WTC11 (cell line): ENCODE measurements at regions not wholly inside any gene's neighbourhood (a gene's known extent, or its start where the extent isn't known, plus 50 kb on each side); places are given as distances from the start of the nearest gene placed in this dataset.
"Not testable (repeated sequence)": the region's sequence is repeated elsewhere in the genome, so short reads cannot be mapped to it uniquely, and the experiment has no call there.

Source experiments
- ATAC-seq: fragments of 200-7000 bp; cut with Tn5 transposase; 2 replicates; pipeline ENCODE4 v1.10.0; 2021; ENCODE audit warnings: mild to moderate bottlenecking, moderate library complexity
- CTCF ChIA-PET: fragments of 300-600 bp; sonication (Branson Sonifier 250); formaldehyde crosslinking; loops from one replicate; lab custom pipeline; 2021; ENCODE audit warnings: antibody characterized with exemption; lab: Charles Lee
- POLR2A ChIA-PET: fragments of 350-600 bp; sonication (Branson Sonifier 250); formaldehyde crosslinking; loops from one replicate; lab custom pipeline; 2021; ENCODE audit warnings: antibody characterized with exemption; lab: Charles Lee
- DNase-seq: peaks from one replicate; pipeline ENCODE4 v3.0.0; 2021; ENCODE audit warnings: low spot score
- H3K27ac Mint-ChIP-seq: 2 replicates; pipeline ENCODE4 v1.8.0; 2021; ENCODE audit warnings: mixed read lengths
- H3K27me3 Mint-ChIP-seq: 2 replicates; pipeline ENCODE4 v1.8.0; 2021; ENCODE audit warnings: low read depth, mild to moderate bottlenecking, moderate library complexity, mixed read lengths
- H3K36me3 Mint-ChIP-seq: 2 replicates; pipeline ENCODE4 v1.8.0; 2021; ENCODE audit warnings: mixed read lengths
- H3K4me1 Mint-ChIP-seq: 2 replicates; pipeline ENCODE4 v1.8.0; 2022; ENCODE audit warnings: mixed read lengths
- H3K4me3 Mint-ChIP-seq: 2 replicates; pipeline ENCODE4 v1.8.0; 2021; ENCODE audit warnings: mild to moderate bottlenecking, moderate library complexity, mixed read lengths
- H3K9me3 Mint-ChIP-seq: 2 replicates; pipeline ENCODE4 v1.8.0; 2021; ENCODE audit warnings: mixed read lengths
- CBFB ChIP-seq: sonication (generic); formaldehyde crosslinking; IDR thresholded peaks from 2 replicates; pipeline ENCODE4 v1.8.1; 2022; ENCODE audit warnings: mild to moderate bottlenecking, low read depth, missing genetic modification reagents
- CREB1 ChIP-seq: sonication (generic); formaldehyde crosslinking; IDR thresholded peaks from 2 replicates; pipeline ENCODE4 v1.8.0; 2023; ENCODE audit warnings: mild to moderate bottlenecking, missing genetic modification reagents
- ELF4 ChIP-seq: sonication (generic); formaldehyde crosslinking; IDR thresholded peaks from 2 replicates; pipeline ENCODE4 v1.8.1; 2022; ENCODE audit warnings: low read depth, mild to moderate bottlenecking, moderate library complexity, missing genetic modification reagents
- HMGA2 ChIP-seq: fragments of 250-450 bp; sonication (Bioruptor Pico); IDR thresholded peaks from 2 replicates; pipeline ENCODE4 v1.4.0; 2021; ENCODE audit warnings: mild to moderate bottlenecking, moderate library complexity
- MXD4 ChIP-seq: fragments of 250-450 bp; sonication (Bioruptor Pico); IDR thresholded peaks from 2 replicates; pipeline ENCODE4 v1.8.0; 2021; ENCODE audit warnings: mild to moderate bottlenecking, moderate library complexity, borderline replicate concordance
- MYBL2 ChIP-seq: sonication (generic); formaldehyde crosslinking; IDR thresholded peaks from 2 replicates; pipeline ENCODE4 v1.8.1; 2023; ENCODE audit warnings: mild to moderate bottlenecking, moderate library complexity, missing genetic modification reagents
- NFE2L1 ChIP-seq: sonication (generic); formaldehyde crosslinking; IDR thresholded peaks from 2 replicates; pipeline ENCODE4 v1.8.1; 2023; ENCODE audit warnings: missing genetic modification reagents
- NR1H2 ChIP-seq: sonication (generic); formaldehyde crosslinking; IDR thresholded peaks from 2 replicates; pipeline ENCODE4 v1.9.0; 2021; ENCODE audit warnings: mild to moderate bottlenecking, moderate library complexity, missing genetic modification reagents
- PRRX2 ChIP-seq: fragments of 250-450 bp; sonication (Bioruptor Pico); IDR thresholded peaks from 2 replicates; pipeline ENCODE4 v1.8.0; 2021; ENCODE audit warnings: mild to moderate bottlenecking
- ZBTB21 ChIP-seq: sonication (generic); formaldehyde crosslinking; IDR thresholded peaks from 2 replicates; pipeline ENCODE4 v1.8.1; 2023; ENCODE audit warnings: mild to moderate bottlenecking, missing genetic modification reagents, borderline replicate concordance
- ZMAT4 ChIP-seq: fragments of 250-450 bp; sonication (Bioruptor Pico); IDR thresholded peaks from 2 replicates; pipeline ENCODE4 v1.9.0; 2021; ENCODE audit warnings: mild to moderate bottlenecking
- ZNF396 ChIP-seq: fragments of 250-450 bp; sonication (Bioruptor Pico); IDR thresholded peaks from 2 replicates; pipeline ENCODE4 v1.8.0; 2021; ENCODE audit warnings: mild to moderate bottlenecking, moderate library complexity, borderline replicate concordance
- ZNF423 ChIP-seq: fragments of 250-450 bp; sonication (Bioruptor Pico); IDR thresholded peaks from 2 replicates; pipeline ENCODE4 v2.1.2; 2022; ENCODE audit warnings: mild to moderate bottlenecking, moderate library complexity
- TF ChIP-seq, protein P1 (sequence below): sonication (generic); formaldehyde crosslinking; IDR thresholded peaks from 2 replicates; pipeline ENCODE4 v1.8.1; 2022; ENCODE audit warnings: low read depth, missing genetic modification reagents, borderline replicate concordance
- TF ChIP-seq, protein P2 (sequence below): fragments of 200-600 bp; IDR thresholded peaks from 2 replicates; pipeline ENCODE4 v1.8.0; 2022; ENCODE audit warnings: antibody characterized with exemption
- TF ChIP-seq, protein P3 (sequence below): sonication (generic); formaldehyde crosslinking; IDR thresholded peaks from 2 replicates; pipeline ENCODE4 v1.8.0; 2022; ENCODE audit warnings: mild to moderate bottlenecking, missing genetic modification reagents
- TF ChIP-seq, protein P4 (sequence below): fragments of 250-450 bp; sonication (Bioruptor Pico); IDR thresholded peaks from 2 replicates; pipeline ENCODE4 v1.8.0; 2021; ENCODE audit warnings: mild to moderate bottlenecking
- TF ChIP-seq, protein P5 (sequence below): fragments of 250-450 bp; sonication (Bioruptor Pico); conservative IDR thresholded peaks from 2 replicates; pipeline ENCODE4 v1.9.0; 2021; ENCODE audit warnings: mild to moderate bottlenecking

- CTCF ChIA-PET = no interaction called here
- DNase-seq (no peak), ATAC-seq (peak; percentile 93)
- no peaks in the 10 kb centered on the region for H3K9me3 Mint-ChIP-seq
- TF ChIP-seq ZNF396 (CRISPR knock-in tag) (no peak), HMGA2 (CRISPR knock-in tag) (peak; percentile 55; the same call in 1 of the 2 replicates)
- H3K4me1 Mint-ChIP-seq = peaks cover 29% of the 10 kb centered on the region
- no peaks in the 10 kb centered on the region for H3K36me3 Mint-ChIP-seq
- H3K27me3 Mint-ChIP-seq = no peaks in the 10 kb centered on the region
- H3K4me3 Mint-ChIP-seq = no peak overlapping the region
- H3K27ac Mint-ChIP-seq = peak overlapping the region; percentile 88
- POLR2A ChIA-PET = interaction anchor here (0.6 kb wide), 2 partner anchors 384 to 676 kb away, joined by 3 to 4 read pairs; no protein-coding TSS in a partner anchor
Measured at GRCh38 chr9:72454871-72455491, 66.4 kb upstream of the TMC1 start.

DNA sequence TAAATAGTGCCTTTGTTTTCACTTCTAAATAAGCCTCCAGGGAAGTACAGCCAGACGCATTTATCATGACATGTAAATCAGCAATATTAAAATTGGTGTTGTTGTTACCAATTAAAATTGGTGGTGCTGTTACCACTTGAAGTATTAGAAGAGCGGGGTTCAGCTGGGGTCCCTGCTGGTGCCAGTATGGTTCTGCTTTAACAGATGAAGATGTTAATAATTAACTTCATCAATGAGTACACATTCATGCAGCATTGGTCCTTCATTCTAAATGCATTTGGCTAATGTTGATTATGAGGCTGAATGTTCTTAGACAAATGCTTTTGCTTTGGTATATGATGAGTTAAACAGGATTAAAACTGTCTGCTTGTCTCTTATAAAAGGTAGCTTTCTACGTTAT, 67.6 kb upstream of the TMC1 start:
- H3K27me3 Mint-ChIP-seq = no peaks in the 10 kb centered on the region
- DNase-seq (no peak), ATAC-seq (no peak)
- no peak overlapping the region for H3K27ac Mint-ChIP-seq
- H3K4me3 Mint-ChIP-seq = no peak overlapping the region
- H3K4me1 Mint-ChIP-seq = peaks cover 24% of the 10 kb centered on the region
- H3K9me3 Mint-ChIP-seq = 0 out of 2 replicates have a peak, but pooled peaks cover 3% of the 10 kb centered on the region
- ChIA-PET POLR2A (no interaction called here), CTCF (no interaction called here)
- no peaks in the 10 kb centered on the region for H3K36me3 Mint-ChIP-seq
- TF ChIP-seq, protein P1, sequence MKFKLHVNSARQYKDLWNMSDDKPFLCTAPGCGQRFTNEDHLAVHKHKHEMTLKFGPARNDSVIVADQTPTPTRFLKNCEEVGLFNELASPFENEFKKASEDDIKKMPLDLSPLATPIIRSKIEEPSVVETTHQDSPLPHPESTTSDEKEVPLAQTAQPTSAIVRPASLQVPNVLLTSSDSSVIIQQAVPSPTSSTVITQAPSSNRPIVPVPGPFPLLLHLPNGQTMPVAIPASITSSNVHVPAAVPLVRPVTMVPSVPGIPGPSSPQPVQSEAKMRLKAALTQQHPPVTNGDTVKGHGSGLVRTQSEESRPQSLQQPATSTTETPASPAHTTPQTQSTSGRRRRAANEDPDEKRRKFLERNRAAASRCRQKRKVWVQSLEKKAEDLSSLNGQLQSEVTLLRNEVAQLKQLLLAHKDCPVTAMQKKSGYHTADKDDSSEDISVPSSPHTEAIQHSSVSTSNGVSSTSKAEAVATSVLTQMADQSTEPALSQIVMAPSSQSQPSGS (CRISPR knock-in tag) = no peak
- TF ChIP-seq, protein P2, sequence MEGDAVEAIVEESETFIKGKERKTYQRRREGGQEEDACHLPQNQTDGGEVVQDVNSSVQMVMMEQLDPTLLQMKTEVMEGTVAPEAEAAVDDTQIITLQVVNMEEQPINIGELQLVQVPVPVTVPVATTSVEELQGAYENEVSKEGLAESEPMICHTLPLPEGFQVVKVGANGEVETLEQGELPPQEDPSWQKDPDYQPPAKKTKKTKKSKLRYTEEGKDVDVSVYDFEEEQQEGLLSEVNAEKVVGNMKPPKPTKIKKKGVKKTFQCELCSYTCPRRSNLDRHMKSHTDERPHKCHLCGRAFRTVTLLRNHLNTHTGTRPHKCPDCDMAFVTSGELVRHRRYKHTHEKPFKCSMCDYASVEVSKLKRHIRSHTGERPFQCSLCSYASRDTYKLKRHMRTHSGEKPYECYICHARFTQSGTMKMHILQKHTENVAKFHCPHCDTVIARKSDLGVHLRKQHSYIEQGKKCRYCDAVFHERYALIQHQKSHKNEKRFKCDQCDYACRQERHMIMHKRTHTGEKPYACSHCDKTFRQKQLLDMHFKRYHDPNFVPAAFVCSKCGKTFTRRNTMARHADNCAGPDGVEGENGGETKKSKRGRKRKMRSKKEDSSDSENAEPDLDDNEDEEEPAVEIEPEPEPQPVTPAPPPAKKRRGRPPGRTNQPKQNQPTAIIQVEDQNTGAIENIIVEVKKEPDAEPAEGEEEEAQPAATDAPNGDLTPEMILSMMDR = no peak
- no peak for TF ChIP-seq NFE2L1
- TF ChIP-seq, protein P3, sequence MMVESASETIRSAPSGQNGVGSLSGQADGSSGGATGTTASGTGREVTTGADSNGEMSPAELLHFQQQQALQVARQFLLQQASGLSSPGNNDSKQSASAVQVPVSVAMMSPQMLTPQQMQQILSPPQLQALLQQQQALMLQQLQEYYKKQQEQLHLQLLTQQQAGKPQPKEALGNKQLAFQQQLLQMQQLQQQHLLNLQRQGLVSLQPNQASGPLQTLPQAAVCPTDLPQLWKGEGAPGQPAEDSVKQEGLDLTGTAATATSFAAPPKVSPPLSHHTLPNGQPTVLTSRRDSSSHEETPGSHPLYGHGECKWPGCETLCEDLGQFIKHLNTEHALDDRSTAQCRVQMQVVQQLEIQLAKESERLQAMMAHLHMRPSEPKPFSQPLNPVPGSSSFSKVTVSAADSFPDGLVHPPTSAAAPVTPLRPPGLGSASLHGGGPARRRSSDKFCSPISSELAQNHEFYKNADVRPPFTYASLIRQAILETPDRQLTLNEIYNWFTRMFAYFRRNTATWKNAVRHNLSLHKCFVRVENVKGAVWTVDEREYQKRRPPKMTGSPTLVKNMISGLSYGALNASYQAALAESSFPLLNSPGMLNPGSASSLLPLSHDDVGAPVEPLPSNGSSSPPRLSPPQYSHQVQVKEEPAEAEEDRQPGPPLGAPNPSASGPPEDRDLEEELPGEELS (CRISPR knock-in tag) = no peak
- TF ChIP-seq CBFB (CRISPR knock-in tag) = no peak
- no peak for TF ChIP-seq ZNF423 (CRISPR knock-in tag)
- no peak for TF ChIP-seq ZBTB21 (CRISPR knock-in tag)
- TF ChIP-seq, protein P4, sequence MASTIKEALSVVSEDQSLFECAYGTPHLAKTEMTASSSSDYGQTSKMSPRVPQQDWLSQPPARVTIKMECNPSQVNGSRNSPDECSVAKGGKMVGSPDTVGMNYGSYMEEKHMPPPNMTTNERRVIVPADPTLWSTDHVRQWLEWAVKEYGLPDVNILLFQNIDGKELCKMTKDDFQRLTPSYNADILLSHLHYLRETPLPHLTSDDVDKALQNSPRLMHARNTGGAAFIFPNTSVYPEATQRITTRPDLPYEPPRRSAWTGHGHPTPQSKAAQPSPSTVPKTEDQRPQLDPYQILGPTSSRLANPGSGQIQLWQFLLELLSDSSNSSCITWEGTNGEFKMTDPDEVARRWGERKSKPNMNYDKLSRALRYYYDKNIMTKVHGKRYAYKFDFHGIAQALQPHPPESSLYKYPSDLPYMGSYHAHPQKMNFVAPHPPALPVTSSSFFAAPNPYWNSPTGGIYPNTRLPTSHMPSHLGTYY (CRISPR knock-in tag) = no peak

DNA sequence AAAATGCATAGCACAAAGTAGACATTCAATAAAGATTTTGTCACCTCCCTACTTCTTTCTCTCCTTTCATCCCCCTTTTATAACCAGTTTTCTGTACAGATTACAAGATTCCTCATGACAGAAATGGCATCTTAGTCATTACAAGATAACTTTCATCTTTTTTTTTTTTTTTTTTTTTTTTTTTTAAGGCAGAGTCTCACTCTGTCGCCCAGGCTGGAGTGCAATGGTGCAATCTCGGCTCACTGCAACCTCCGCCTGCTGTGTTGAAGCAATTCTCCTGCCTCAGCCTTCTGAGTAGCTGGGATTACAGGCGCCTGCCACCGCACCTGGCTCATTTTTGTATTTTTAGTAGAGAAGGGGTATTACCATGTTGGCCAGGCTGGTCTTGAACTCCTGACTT, 75.2 kb upstream of the TMC1 start:
- H3K4me1 Mint-ChIP-seq, DNase-seq, H3K27me3 Mint-ChIP-seq, H3K4me3 Mint-ChIP-seq, H3K9me3 Mint-ChIP-seq, POLR2A ChIA-PET, H3K36me3 Mint-ChIP-seq, ATAC-seq, H3K27ac Mint-ChIP-seq: not testable (repeated sequence)
- CTCF ChIA-PET = interaction anchor here (0.7 kb wide), 1 partner anchor 320 kb away, joined by 5 read pairs; no protein-coding TSS in a partner anchor

DNA sequence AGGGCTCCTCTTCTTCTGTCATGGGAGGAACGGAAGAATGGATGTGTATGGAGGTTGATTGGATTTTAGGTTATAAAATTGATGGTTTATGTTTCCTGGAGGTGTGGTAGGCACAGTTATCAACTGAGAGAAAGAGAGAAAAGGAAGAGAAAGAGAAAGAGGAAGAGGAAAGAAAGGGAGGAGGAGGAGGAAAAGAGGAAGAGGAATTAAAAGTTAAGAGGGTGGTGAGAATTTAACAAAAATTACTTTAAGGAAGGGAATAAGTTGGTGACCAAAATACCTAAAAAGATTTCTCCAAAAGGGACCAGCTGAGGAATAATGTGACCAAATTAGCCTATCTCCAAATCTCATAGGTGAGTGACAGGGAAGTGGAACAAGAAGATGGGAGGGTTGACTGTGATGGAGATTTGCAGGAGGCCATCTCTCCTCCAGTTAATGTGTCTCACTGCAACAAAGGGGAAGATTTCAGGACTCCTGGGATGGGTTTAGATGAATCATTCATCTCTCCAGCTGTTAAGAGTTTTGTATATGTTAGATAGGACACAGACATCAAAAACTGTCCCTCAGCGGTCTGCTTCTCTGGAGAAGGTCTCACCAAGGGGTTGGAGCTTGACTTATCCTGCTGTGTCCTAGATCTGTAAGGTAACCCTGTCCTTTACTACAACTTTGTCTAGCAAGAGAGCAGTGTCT, 76.0 kb upstream of the TMC1 start:
- Mint-ChIP-seq H3K9me3 (peaks cover 7% of the 10 kb centered on the region; the same call in 1 of the 2 replicates), H3K36me3 (no peaks in the 10 kb centered on the region), H3K4me1 (peaks cover 14% of the 10 kb centered on the region), H3K4me3 (no peak overlapping the region), H3K27ac (no peak overlapping the region), H3K27me3 (no peaks in the 10 kb centered on the region)
- POLR2A ChIA-PET = no interaction called here
- CTCF ChIA-PET = no interaction called here
- DNase-seq = no peak
- no peak for ATAC-seq
- TF ChIP-seq PRRX2 (CRISPR knock-in tag) (no peak), CREB1 (no peak), NR1H2 (CRISPR knock-in tag) (no peak), ZMAT4 (CRISPR knock-in tag) (no peak), MYBL2 (CRISPR knock-in tag) (no peak), ZNF423 (CRISPR knock-in tag) (no peak), MXD4 (CRISPR knock-in tag) (no peak), ELF4 (CRISPR knock-in tag) (no peak)
- TF ChIP-seq, protein P5, sequence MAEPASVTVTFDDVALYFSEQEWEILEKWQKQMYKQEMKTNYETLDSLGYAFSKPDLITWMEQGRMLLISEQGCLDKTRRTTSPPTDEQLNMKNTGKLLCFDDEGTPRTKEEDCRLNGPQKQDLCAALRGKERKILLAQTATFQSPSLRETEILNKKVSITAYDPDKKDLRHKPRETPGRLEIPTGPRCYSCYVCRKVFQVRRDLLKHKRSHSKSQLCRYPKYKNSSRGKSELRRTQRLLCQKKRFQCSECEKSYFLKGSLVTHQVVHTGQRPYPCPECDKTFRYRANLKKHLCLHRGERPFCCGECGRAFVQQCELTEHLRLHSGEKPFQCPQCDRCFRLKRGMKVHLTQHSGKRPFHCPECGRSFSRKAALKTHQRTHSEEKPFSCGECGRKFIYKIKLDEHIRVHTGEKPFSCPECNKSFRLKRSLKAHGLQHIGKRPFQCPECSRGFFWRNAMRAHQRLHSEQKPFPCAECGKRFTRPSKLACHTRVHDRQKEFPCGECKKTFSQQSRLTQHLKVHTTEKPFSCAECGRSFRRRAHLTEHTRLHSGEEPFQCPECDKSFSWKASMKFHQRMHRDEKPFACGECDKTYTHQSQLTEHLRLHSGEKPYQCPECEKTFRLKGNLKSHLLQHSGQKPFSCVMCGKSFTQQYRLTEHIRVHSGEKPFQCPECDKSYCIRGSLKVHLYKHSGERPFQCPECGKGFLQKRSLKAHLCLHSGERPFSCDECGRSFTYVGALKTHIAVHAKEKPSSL (CRISPR knock-in tag) = no peak
